ENCODE measurements at regions not wholly inside any gene's neighbourhood (a gene's known extent, or its start where the extent isn't known, plus 50 kb on each side); places are given as distances from the start of the nearest gene placed in this dataset.
"Not testable (repeated sequence)": the region's sequence is repeated elsewhere in the genome, so short reads cannot be mapped to it uniquely, and the experiment has no call there.

GRCh38 chr12:8315997-8316396 is 88.6 kb upstream of the FAM90A1 start:
- not testable (repeated sequence) for TF ChIP-seq CTCF (IDR thresholded peaks at IDR 0.05; ENCODE audit: low read length); EZH2 (IDR thresholded peaks at IDR 0.05; ENCODE audit: borderline replicate concordance, low read length)
